Neural cell (in vitro differentiated cells): ENCODE measurements at regions not wholly inside any gene's neighbourhood (a gene's known extent, or its start where the extent isn't known, plus 50 kb on each side); places are given as distances from the start of the nearest gene placed in this dataset.

Experiments
- H2AFZ ChIP-seq: fragments of 200-600, 300-800 bp; sonication (generic), shearing (Covaris generic); 2 replicates; pipeline ENCODE4 v1.6.0; 2014; ENCODE audit warnings: low read depth, mild to moderate bottlenecking, antibody characterized with exemption, low read length, moderate library complexity
- H3F3A ChIP-seq: fragments of 200-600 bp; shearing (Covaris generic); 2 replicates; pipeline ENCODE4 v1.6.1; 2016; ENCODE audit warnings: mild to moderate bottlenecking, moderate library complexity, mixed read lengths, antibody characterized with exemption, low read length; ENCODE audit not compliant: insufficient read depth, poor library complexity, severe bottlenecking
- H3K27ac ChIP-seq: fragments of 200-600, 300-800 bp; sonication (generic), shearing (Covaris generic); 2 replicates; pipeline ENCODE4 v1.5.1; 2014; ENCODE audit warnings: mild to moderate bottlenecking, low read length, moderate library complexity
- H3K27me3 ChIP-seq: fragments of 300-800, 200-600 bp; sonication (generic), shearing (Covaris generic); 2 replicates; pipeline ENCODE4 v1.6.0; 2014; ENCODE audit warnings: mild to moderate bottlenecking, low read depth, low read length, moderate library complexity; ENCODE audit not compliant: insufficient read depth
- H3K36me3 ChIP-seq: fragments of 300-800, 200-600 bp; sonication (generic), shearing (Covaris generic); 2 replicates; pipeline ENCODE4 v1.5.1; 2014; ENCODE audit warnings: mild to moderate bottlenecking, antibody characterized with exemption, low read length, moderate library complexity; ENCODE audit not compliant: insufficient read depth
- H3K4me2 ChIP-seq: fragments of 300-800, 200-600 bp; sonication (generic), shearing (Covaris generic); 2 replicates; pipeline ENCODE4 v1.6.0; 2014; ENCODE audit warnings: mild to moderate bottlenecking, low read length
- H3K4me3 ChIP-seq: fragments of 300-800, 200-600 bp; sonication (generic), shearing (Covaris generic); 2 replicates; pipeline ENCODE4 v1.5.1; 2014; ENCODE audit warnings: mild to moderate bottlenecking, low read length, moderate library complexity
- H3K79me2 ChIP-seq: fragments of 200-600 bp; shearing (Covaris generic); replicated peaks from 2 replicates; pipeline ENCODE4 v1.6.0; 2014; ENCODE audit warnings: mild to moderate bottlenecking, low read length, moderate library complexity; ENCODE audit not compliant: insufficient read depth
- H3K9ac ChIP-seq: fragments of 300-800, 200-600 bp; sonication (generic), shearing (Covaris generic); 2 replicates; pipeline ENCODE4 v1.6.1; 2016; ENCODE audit warnings: mild to moderate bottlenecking, low read length, mixed read lengths
- H3K9me2 ChIP-seq: fragments of 200-600 bp; shearing (Covaris generic); 2 replicates; pipeline ENCODE4 v1.6.1; 2016; ENCODE audit warnings: mild to moderate bottlenecking, low read length, mixed read lengths; ENCODE audit not compliant: insufficient read depth
- H3K9me3 ChIP-seq: fragments of 200-600, 300-800 bp; sonication (generic), shearing (Covaris generic); 2 replicates; pipeline ENCODE4 v1.6.1; 2016; ENCODE audit warnings: mild to moderate bottlenecking, mixed run types, low read length, moderate library complexity, mixed read lengths
- H4K20me1 ChIP-seq: fragments of 200-600 bp; shearing (Covaris generic); 2 replicates; pipeline ENCODE4 v1.6.1; 2016; ENCODE audit warnings: mild to moderate bottlenecking, mixed run types; ENCODE audit not compliant: insufficient read depth
- EP300 ChIP-seq: fragments of 450-650 bp; conservative IDR thresholded peaks from 2 replicates; pipeline ENCODE4 v1.6.1; 2014; ENCODE audit warnings: antibody characterized with exemption, mild to moderate bottlenecking, moderate library complexity; ENCODE audit not compliant: poor library complexity, severe bottlenecking
- EZH2 ChIP-seq: fragments of 200-600, 300-800 bp; shearing (Covaris generic), sonication (generic); IDR thresholded peaks from 2 replicates; pipeline ENCODE4 v1.6.1; 2014; ENCODE audit warnings: antibody characterized with exemption, low read length, borderline replicate concordance, mild to moderate bottlenecking; ENCODE audit not compliant: insufficient read depth, poor library complexity, severe bottlenecking
- MXI1 ChIP-seq: fragments of 450-650 bp; conservative IDR thresholded peaks from 2 replicates; pipeline ENCODE4 v1.6.1; 2014; ENCODE audit warnings: antibody characterized with exemption, mild to moderate bottlenecking; ENCODE audit not compliant: poor library complexity, severe bottlenecking
- POLR2AphosphoS5 ChIP-seq: IDR thresholded peaks from 2 replicates; pipeline ENCODE4 v1.6.1; 2012
- RAD21 ChIP-seq: fragments of 450-650 bp; conservative IDR thresholded peaks from 2 replicates; pipeline ENCODE4 v1.6.1; 2014; ENCODE audit warnings: antibody characterized with exemption, mild to moderate bottlenecking, moderate library complexity
- SMC3 ChIP-seq: fragments of 450-650 bp; conservative IDR thresholded peaks from 2 replicates; pipeline ENCODE4 v1.6.1; 2014; ENCODE audit warnings: antibody characterized with exemption, mild to moderate bottlenecking, moderate library complexity; ENCODE audit not compliant: poor library complexity
- TAF1 ChIP-seq: IDR thresholded peaks from 2 replicates; pipeline ENCODE4 v1.6.1; 2012; ENCODE audit warnings: low read depth
- TF ChIP-seq, protein P1 (sequence below): fragments of 450-650 bp; IDR thresholded peaks from 2 replicates; pipeline ENCODE4 v1.5.1; 2014; ENCODE audit warnings: antibody characterized with exemption, mild to moderate bottlenecking, moderate library complexity; ENCODE audit not compliant: poor library complexity, severe bottlenecking
- TF ChIP-seq, protein P2 (sequence below): IDR thresholded peaks from 2 replicates; pipeline ENCODE4 v1.6.1; 2012; ENCODE audit warnings: borderline replicate concordance

DNA sequence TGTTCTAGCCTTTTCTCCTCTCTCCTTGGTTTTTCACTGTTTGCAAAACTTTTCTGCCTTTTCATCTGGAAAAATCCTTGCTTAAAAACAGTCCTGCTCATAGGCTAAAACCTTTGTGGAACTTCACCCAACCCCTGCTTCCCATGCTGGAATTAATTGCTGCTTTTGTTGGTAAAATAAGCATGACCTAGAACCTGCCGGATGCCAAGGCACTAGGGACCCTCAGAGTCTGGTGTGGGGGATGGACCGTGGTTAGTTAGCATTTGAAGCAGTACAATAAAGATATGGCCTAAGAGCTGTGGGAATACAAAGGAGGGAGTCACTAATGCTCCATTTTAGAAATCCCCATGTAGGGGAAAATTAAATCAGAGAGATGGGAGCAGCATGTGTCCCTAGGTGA, 326.3 kb downstream of the KCNRG start:
- H3K4me2 ChIP-seq: no peak overlapping the region
- no peaks in the 10 kb centered on the region for H3K36me3 ChIP-seq
- no peak overlapping the region for H3K4me3 ChIP-seq
- no peaks in the 10 kb centered on the region for H3F3A ChIP-seq
- H3K9me2 ChIP-seq: no peaks in the 10 kb centered on the region
- no peaks in the 10 kb centered on the region for H3K9me3 ChIP-seq
- H3K79me2 ChIP-seq: no peaks in the 10 kb centered on the region
- H2AFZ ChIP-seq: no peak overlapping the region
- no peaks in the 10 kb centered on the region for H4K20me1 ChIP-seq
- H3K27me3 ChIP-seq: no peaks in the 10 kb centered on the region
- no peak overlapping the region for H3K9ac ChIP-seq
- no peak overlapping the region for H3K27ac ChIP-seq
- TF ChIP-seq POLR2AphosphoS5 (no peak), RAD21 (no peak), EZH2 (no peak), EP300 (no peak), TAF1 (no peak)
- TF ChIP-seq, protein P1, sequence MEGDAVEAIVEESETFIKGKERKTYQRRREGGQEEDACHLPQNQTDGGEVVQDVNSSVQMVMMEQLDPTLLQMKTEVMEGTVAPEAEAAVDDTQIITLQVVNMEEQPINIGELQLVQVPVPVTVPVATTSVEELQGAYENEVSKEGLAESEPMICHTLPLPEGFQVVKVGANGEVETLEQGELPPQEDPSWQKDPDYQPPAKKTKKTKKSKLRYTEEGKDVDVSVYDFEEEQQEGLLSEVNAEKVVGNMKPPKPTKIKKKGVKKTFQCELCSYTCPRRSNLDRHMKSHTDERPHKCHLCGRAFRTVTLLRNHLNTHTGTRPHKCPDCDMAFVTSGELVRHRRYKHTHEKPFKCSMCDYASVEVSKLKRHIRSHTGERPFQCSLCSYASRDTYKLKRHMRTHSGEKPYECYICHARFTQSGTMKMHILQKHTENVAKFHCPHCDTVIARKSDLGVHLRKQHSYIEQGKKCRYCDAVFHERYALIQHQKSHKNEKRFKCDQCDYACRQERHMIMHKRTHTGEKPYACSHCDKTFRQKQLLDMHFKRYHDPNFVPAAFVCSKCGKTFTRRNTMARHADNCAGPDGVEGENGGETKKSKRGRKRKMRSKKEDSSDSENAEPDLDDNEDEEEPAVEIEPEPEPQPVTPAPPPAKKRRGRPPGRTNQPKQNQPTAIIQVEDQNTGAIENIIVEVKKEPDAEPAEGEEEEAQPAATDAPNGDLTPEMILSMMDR: no peak
- TF ChIP-seq, protein P2, sequence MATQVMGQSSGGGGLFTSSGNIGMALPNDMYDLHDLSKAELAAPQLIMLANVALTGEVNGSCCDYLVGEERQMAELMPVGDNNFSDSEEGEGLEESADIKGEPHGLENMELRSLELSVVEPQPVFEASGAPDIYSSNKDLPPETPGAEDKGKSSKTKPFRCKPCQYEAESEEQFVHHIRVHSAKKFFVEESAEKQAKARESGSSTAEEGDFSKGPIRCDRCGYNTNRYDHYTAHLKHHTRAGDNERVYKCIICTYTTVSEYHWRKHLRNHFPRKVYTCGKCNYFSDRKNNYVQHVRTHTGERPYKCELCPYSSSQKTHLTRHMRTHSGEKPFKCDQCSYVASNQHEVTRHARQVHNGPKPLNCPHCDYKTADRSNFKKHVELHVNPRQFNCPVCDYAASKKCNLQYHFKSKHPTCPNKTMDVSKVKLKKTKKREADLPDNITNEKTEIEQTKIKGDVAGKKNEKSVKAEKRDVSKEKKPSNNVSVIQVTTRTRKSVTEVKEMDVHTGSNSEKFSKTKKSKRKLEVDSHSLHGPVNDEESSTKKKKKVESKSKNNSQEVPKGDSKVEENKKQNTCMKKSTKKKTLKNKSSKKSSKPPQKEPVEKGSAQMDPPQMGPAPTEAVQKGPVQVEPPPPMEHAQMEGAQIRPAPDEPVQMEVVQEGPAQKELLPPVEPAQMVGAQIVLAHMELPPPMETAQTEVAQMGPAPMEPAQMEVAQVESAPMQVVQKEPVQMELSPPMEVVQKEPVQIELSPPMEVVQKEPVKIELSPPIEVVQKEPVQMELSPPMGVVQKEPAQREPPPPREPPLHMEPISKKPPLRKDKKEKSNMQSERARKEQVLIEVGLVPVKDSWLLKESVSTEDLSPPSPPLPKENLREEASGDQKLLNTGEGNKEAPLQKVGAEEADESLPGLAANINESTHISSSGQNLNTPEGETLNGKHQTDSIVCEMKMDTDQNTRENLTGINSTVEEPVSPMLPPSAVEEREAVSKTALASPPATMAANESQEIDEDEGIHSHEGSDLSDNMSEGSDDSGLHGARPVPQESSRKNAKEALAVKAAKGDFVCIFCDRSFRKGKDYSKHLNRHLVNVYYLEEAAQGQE: no peak

DNA sequence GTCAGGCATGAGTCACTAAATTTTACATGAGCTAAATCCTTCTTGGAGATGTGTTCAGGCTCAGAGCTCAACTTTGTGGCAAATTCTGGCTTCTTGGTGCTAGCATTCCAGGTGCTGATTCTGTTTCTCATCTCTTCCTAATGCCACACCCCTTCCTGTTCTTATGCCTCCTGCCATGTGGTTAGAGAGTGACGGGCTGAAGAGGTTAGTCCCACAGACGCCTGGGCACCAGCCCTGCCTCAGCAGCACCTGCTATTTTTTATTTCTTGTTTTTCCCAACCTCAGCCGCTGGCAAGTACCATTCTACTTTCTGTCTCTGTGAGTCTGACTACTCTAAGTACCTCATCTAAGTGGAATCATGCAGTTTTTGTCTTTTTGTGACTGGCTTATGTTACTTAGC, 329.5 kb downstream of the KCNRG start:
- H3K9ac ChIP-seq: no peak overlapping the region
- H3K36me3 ChIP-seq: no peaks in the 10 kb centered on the region
- TF ChIP-seq RAD21 (no peak), TAF1 (no peak), POLR2AphosphoS5 (no peak), EZH2 (no peak), MXI1 (no peak), EP300 (no peak), SMC3 (no peak)
- TF ChIP-seq, protein P2: no peak
- TF ChIP-seq, protein P1: no peak

More for the DNA sequence above, 329.5 kb downstream of the KCNRG start:
- no peak overlapping the region for H2AFZ ChIP-seq
- H3K27ac ChIP-seq: no peak overlapping the region
- no peaks in the 10 kb centered on the region for H3K27me3 ChIP-seq
- H3K4me2 ChIP-seq: no peak overlapping the region
- no peaks in the 10 kb centered on the region for H4K20me1 ChIP-seq
- no peak overlapping the region for H3K4me3 ChIP-seq
- no peaks in the 10 kb centered on the region for H3K9me3 ChIP-seq
- no peaks in the 10 kb centered on the region for H3F3A ChIP-seq
- no peaks in the 10 kb centered on the region for H3K9me2 ChIP-seq
- H3K79me2 ChIP-seq: no peaks in the 10 kb centered on the region
